ENCODE measurements at regions not wholly inside any gene's neighbourhood (a gene's known extent, or its start where the extent isn't known, plus 50 kb on each side); places are given as distances from the start of the nearest gene placed in this dataset.

- no peaks in the 10 kb centered on the region for H3K27me3 ChIP-seq
- no peaks in the 10 kb centered on the region for H3K36me3 ChIP-seq
- H3K4me3 ChIP-seq, result no peak overlapping the region
- peak overlapping the region; percentile 56 to 85 (median 80) for H3K27ac ChIP-seq
- ATAC-seq, result peak; percentile 29
- 39% methylated on average over 3 of the region's 13 CpGs; no CpG with 5 or more reads in 1 of the 2 donors for WGBS, 2 donors (ENCODE audit: low coverage in 1 of 2)
- H3K9me3 ChIP-seq, result no peaks in the 10 kb centered on the region
- TF ChIP-seq EP300 (IDR thresholded peaks at IDR 0.05) (no peak), POLR2AphosphoS5 (IDR thresholded peaks at IDR 0.05) (no peak), POLR2A (IDR thresholded peaks at IDR 0.05) (no peak), CTCF (IDR thresholded peaks at IDR 0.05) (no peak)
- H3K4me1 ChIP-seq, result peaks cover 3 to 65% (median 15%) of the 10 kb centered on the region in 3 donors
Observed at GRCh38 chr1:8170059-8170835, 144.1 kb upstream of the ERRFI1 start.

- Histone ChIP-seq H3K4me3 (no peak overlapping the region), H3K27ac (peak overlapping the region; percentile 56 to 85 (median 80)), H3K9me3 (no peaks in the 10 kb centered on the region), H3K36me3 (no peaks in the 10 kb centered on the region), H3K4me1 (peaks cover 3 to 60% (median 15%) of the 10 kb centered on the region in 3 donors), H3K27me3 (no peaks in the 10 kb centered on the region)
- 3 to 29% methylated on average over 6 to 8 of the region's 9 CpGs for WGBS, 2 donors (ENCODE audit: low coverage in 1 of 2)
- peak; percentile 90 for ATAC-seq
- TF ChIP-seq POLR2AphosphoS5 (IDR thresholded peaks at IDR 0.05) (peak; percentile 84), POLR2A (IDR thresholded peaks at IDR 0.05) (no peak)
Observed at GRCh38 chr1:8169364-8170058, 143.4 kb upstream of the ERRFI1 start.

- ATAC-seq, result no peak
- H3K4me1 ChIP-seq, result peaks cover 3 to 44% (median 15%) of the 10 kb centered on the region in 3 donors
- 83 to 100% methylated on average over 1 to 2 of the region's 4 CpGs for WGBS, 2 donors (ENCODE audit: low coverage in 1 of 2)
- no peaks in the 10 kb centered on the region for H3K36me3 ChIP-seq
- H3K27me3 ChIP-seq, result no peaks in the 10 kb centered on the region
- H3K27ac ChIP-seq, result peak overlapping the region in 1 of 4 donors; percentile 85
- TF ChIP-seq CTCF (IDR thresholded peaks at IDR 0.05), result no peak
- TF ChIP-seq POLR2AphosphoS5 (IDR thresholded peaks at IDR 0.05), result no peak
- TF ChIP-seq POLR2A (IDR thresholded peaks at IDR 0.05), result no peak
- no peak for TF ChIP-seq EP300 (IDR thresholded peaks at IDR 0.05)
- H3K4me3 ChIP-seq, result no peak overlapping the region
- no peaks in the 10 kb centered on the region for H3K9me3 ChIP-seq
Observed at GRCh38 chr1:8167936-8168335, 141.8 kb upstream of the ERRFI1 start.

- no peaks in the 10 kb centered on the region for H3K36me3 ChIP-seq
- peak overlapping the region; percentile 21 to 85 (median 80) for H3K27ac ChIP-seq
- H3K9me3 ChIP-seq, result no peaks in the 10 kb centered on the region
- 22 to 63% methylated on average over 3 to 4 of the region's 4 CpGs for WGBS, 2 donors (ENCODE audit: low coverage in 1 of 2)
- H3K4me3 ChIP-seq, result no peak overlapping the region
- H3K4me1 ChIP-seq, result peaks cover 3 to 42% (median 15%) of the 10 kb centered on the region in 3 donors
- H3K27me3 ChIP-seq, result no peaks in the 10 kb centered on the region
- TF ChIP-seq POLR2AphosphoS5 (IDR thresholded peaks at IDR 0.05), result no peak
- no peak for TF ChIP-seq POLR2A (IDR thresholded peaks at IDR 0.05)
- TF ChIP-seq EP300 (IDR thresholded peaks at IDR 0.05), result no peak
- no peak for TF ChIP-seq CTCF (IDR thresholded peaks at IDR 0.05)
- ATAC-seq, result no peak
Observed at GRCh38 chr1:8166406-8166805, 140.3 kb upstream of the ERRFI1 start.

GRCh38 chr1:8165595-8166360 lies 139.7 kb upstream of the ERRFI1 start:
- no peaks in the 10 kb centered on the region for H3K27me3 ChIP-seq
- TF ChIP-seq CTCF (IDR thresholded peaks at IDR 0.05) (peak in 1 of 4 experiments; percentile 28), POLR2A (IDR thresholded peaks at IDR 0.05) (no peak)
- H3K36me3 ChIP-seq, result no peaks in the 10 kb centered on the region
- no peak for ATAC-seq
- H3K9me3 ChIP-seq, result no peaks in the 10 kb centered on the region
- H3K4me1 ChIP-seq, result peaks cover 3 to 42% (median 15%) of the 10 kb centered on the region in 3 donors
- H3K27ac ChIP-seq, result peak overlapping the region; percentile 21 to 85 (median 80)
- H3K4me3 ChIP-seq, result no peak overlapping the region
- WGBS, 2 donors (ENCODE audit: low coverage in 1 of 2), result 76% methylated on average over 3 of the region's 14 CpGs; no CpG with 5 or more reads in 1 of the 2 donors
